Testis (tissue), 2 donors: ENCODE measurements at regions not wholly inside any gene's neighbourhood (a gene's known extent, or its start where the extent isn't known, plus 50 kb on each side); places are given as distances from the start of the nearest gene placed in this dataset.

ENCODE experiments used
- CTCF ChIP-seq, 3 experiments: fragments of 450-650 bp in 2 of 3; fragments of 200-600 bp in 1 of 3; sonication (generic) in 1 of 3; IDR thresholded peaks; one replicate each; pipeline ENCODE4 v1.5.1; 2016 to 2019; ENCODE audit warnings: antibody characterized with exemption in 3 of 3, mild to moderate bottlenecking in 2 of 3, moderate library complexity in 1 of 3
- POLR2A ChIP-seq: fragments of 450-650 bp; IDR thresholded peaks from one replicate; pipeline ENCODE4 v1.6.1; 2017; ENCODE audit warnings: antibody characterized with exemption, mild to moderate bottlenecking, moderate library complexity

GRCh38 chr3:127068871-127069270 is 86.0 kb downstream of the PLXNA1 start:
- no peak for TF ChIP-seq POLR2A
- no peak for TF ChIP-seq CTCF (IDR thresholded peaks at IDR 0.05)
